WTC11 (cell line): ENCODE measurements at regions not wholly inside any gene's neighbourhood (a gene's known extent, or its start where the extent isn't known, plus 50 kb on each side); places are given as distances from the start of the nearest gene placed in this dataset.
"Not testable (repeated sequence)": the region's sequence is repeated elsewhere in the genome, so short reads cannot be mapped to it uniquely, and the experiment has no call there.

ENCODE experiments used
- ATAC-seq: fragments of 200-7000 bp; cut with Tn5 transposase; 2 replicates; pipeline ENCODE4 v1.10.0; 2021; ENCODE audit warnings: mild to moderate bottlenecking, moderate library complexity
- CTCF ChIA-PET: fragments of 300-600 bp; sonication (Branson Sonifier 250); formaldehyde crosslinking; loops from one replicate; lab custom pipeline; 2021; ENCODE audit warnings: antibody characterized with exemption; lab: Charles Lee
- POLR2A ChIA-PET: fragments of 350-600 bp; sonication (Branson Sonifier 250); formaldehyde crosslinking; loops from one replicate; lab custom pipeline; 2021; ENCODE audit warnings: antibody characterized with exemption; lab: Charles Lee
- DNase-seq: peaks from one replicate; pipeline ENCODE4 v3.0.0; 2021; ENCODE audit warnings: low spot score
- H3K27ac Mint-ChIP-seq: 2 replicates; pipeline ENCODE4 v1.8.0; 2021; ENCODE audit warnings: mixed read lengths
- H3K27me3 Mint-ChIP-seq: 2 replicates; pipeline ENCODE4 v1.8.0; 2021; ENCODE audit warnings: low read depth, mild to moderate bottlenecking, moderate library complexity, mixed read lengths
- H3K36me3 Mint-ChIP-seq: 2 replicates; pipeline ENCODE4 v1.8.0; 2021; ENCODE audit warnings: mixed read lengths
- H3K4me1 Mint-ChIP-seq: 2 replicates; pipeline ENCODE4 v1.8.0; 2022; ENCODE audit warnings: mixed read lengths
- H3K4me3 Mint-ChIP-seq: 2 replicates; pipeline ENCODE4 v1.8.0; 2021; ENCODE audit warnings: mild to moderate bottlenecking, moderate library complexity, mixed read lengths
- H3K9me3 Mint-ChIP-seq: 2 replicates; pipeline ENCODE4 v1.8.0; 2021; ENCODE audit warnings: mixed read lengths
- ATF3 ChIP-seq: sonication (generic); formaldehyde crosslinking; conservative IDR thresholded peaks from 2 replicates; pipeline ENCODE4 v1.8.1; 2022; ENCODE audit warnings: mild to moderate bottlenecking, missing genetic modification reagents
- CREM ChIP-seq: sonication (generic); formaldehyde crosslinking; IDR thresholded peaks from 2 replicates; pipeline ENCODE4 v1.8.1; 2022; ENCODE audit warnings: mild to moderate bottlenecking, missing genetic modification reagents, moderate library complexity
- ELF4 ChIP-seq: sonication (generic); formaldehyde crosslinking; IDR thresholded peaks from 2 replicates; pipeline ENCODE4 v1.8.1; 2022; ENCODE audit warnings: low read depth, mild to moderate bottlenecking, moderate library complexity, missing genetic modification reagents
- FOXK1 ChIP-seq: sonication (generic); formaldehyde crosslinking; IDR thresholded peaks from 2 replicates; pipeline ENCODE4 v1.8.0; 2022; ENCODE audit warnings: mild to moderate bottlenecking, moderate library complexity, missing genetic modification reagents
- GABPB1 ChIP-seq: sonication (generic); formaldehyde crosslinking; IDR thresholded peaks from 2 replicates; pipeline ENCODE4 v1.8.1; 2023; ENCODE audit warnings: mild to moderate bottlenecking, missing genetic modification reagents
- GRHL2 ChIP-seq: fragments of 250-450 bp; sonication (Bioruptor Pico); IDR thresholded peaks from 2 replicates; pipeline ENCODE4 v1.8.0; 2022; ENCODE audit warnings: mild to moderate bottlenecking, moderate library complexity; ENCODE audit not compliant: insufficient replicate concordance, severe bottlenecking
- KAT7 ChIP-seq: sonication (generic); formaldehyde crosslinking; IDR thresholded peaks from 2 replicates; pipeline ENCODE4 v1.8.1; 2023; ENCODE audit warnings: missing genetic modification reagents, mild to moderate bottlenecking, borderline replicate concordance
- MAX ChIP-seq: sonication (generic); formaldehyde crosslinking; IDR thresholded peaks from 2 replicates; pipeline ENCODE4 v1.8.0; 2022; ENCODE audit warnings: mild to moderate bottlenecking, missing genetic modification reagents
- NR1H2 ChIP-seq: sonication (generic); formaldehyde crosslinking; IDR thresholded peaks from 2 replicates; pipeline ENCODE4 v1.9.0; 2021; ENCODE audit warnings: mild to moderate bottlenecking, moderate library complexity, missing genetic modification reagents
- OVOL2 ChIP-seq: fragments of 250-450 bp; sonication (Bioruptor Pico); IDR thresholded peaks from 2 replicates; pipeline ENCODE4 v1.9.0; 2021; ENCODE audit warnings: mild to moderate bottlenecking, borderline replicate concordance
- PRDM15 ChIP-seq: sonication (generic); formaldehyde crosslinking; IDR thresholded peaks from 2 replicates; pipeline ENCODE4 v1.8.0; 2022; ENCODE audit warnings: missing genetic modification reagents
- STAT6 ChIP-seq: sonication (generic); formaldehyde crosslinking; conservative IDR thresholded peaks from 2 replicates; pipeline ENCODE4 v1.8.1; 2023; ENCODE audit warnings: mild to moderate bottlenecking, low read depth, missing genetic modification reagents, moderate library complexity
- ZBTB43 ChIP-seq: sonication (generic); formaldehyde crosslinking; IDR thresholded peaks from 2 replicates; pipeline ENCODE4 v1.8.1; 2023; ENCODE audit warnings: mild to moderate bottlenecking, missing genetic modification reagents
- ZMAT4 ChIP-seq: fragments of 250-450 bp; sonication (Bioruptor Pico); IDR thresholded peaks from 2 replicates; pipeline ENCODE4 v1.9.0; 2021; ENCODE audit warnings: mild to moderate bottlenecking
- ZNF232 ChIP-seq: sonication (generic); formaldehyde crosslinking; IDR thresholded peaks from 2 replicates; pipeline ENCODE4 v1.8.0; 2022; ENCODE audit warnings: mild to moderate bottlenecking, missing genetic modification reagents
- ZNF416 ChIP-seq: fragments of 250-450 bp; sonication (Bioruptor Pico); IDR thresholded peaks from 2 replicates; pipeline ENCODE4 v1.9.0; 2021; ENCODE audit warnings: mild to moderate bottlenecking, inconsistent platforms

GRCh38 chr10:100664316-100665149, 80.8 kb upstream of the PAX2 start:
- ChIA-PET POLR2A (interaction anchor here (0.6 kb wide), 1 partner anchor 53 kb away, joined by 4 read pairs; no protein-coding TSS in a partner anchor), CTCF (interaction anchor here (0.6 to 1.0 kb wide), 2 partner anchors 34 to 43 kb away, joined by 4 to 5 read pairs; no protein-coding TSS in a partner anchor)
- Mint-ChIP-seq H3K36me3 (no peaks in the 10 kb centered on the region), H3K9me3 (no peaks in the 10 kb centered on the region), H3K4me1 (peaks cover 49% of the 10 kb centered on the region), H3K27me3 (peaks cover 53% of the 10 kb centered on the region), H3K27ac (no peak overlapping the region), H3K4me3 (no peak overlapping the region)
- TF ChIP-seq CREM (CRISPR knock-in tag) (no peak), OVOL2 (no peak), ELF4 (no peak), ZBTB43 (no peak), PRDM15 (CRISPR knock-in tag) (no peak), GRHL2 (CRISPR knock-in tag) (no peak), ATF3 (CRISPR knock-in tag) (no peak), MAX (CRISPR knock-in tag) (no peak)
- DNase-seq = no peak
- no peak for ATAC-seq

- H3K36me3 Mint-ChIP-seq, DNase-seq, POLR2A ChIA-PET, H3K4me3 Mint-ChIP-seq, ATAC-seq, H3K9me3 Mint-ChIP-seq, H3K27ac Mint-ChIP-seq, CTCF ChIA-PET: not testable (repeated sequence)
- Mint-ChIP-seq H3K27me3 (peaks cover 52% of the 10 kb centered on the region), H3K4me1 (peaks cover 45% of the 10 kb centered on the region)
These were observed 78.7 kb upstream of the PAX2 start for GRCh38 chr10:100666634-100667033.

- no peak overlapping the region for H3K27ac Mint-ChIP-seq
- H3K4me3 Mint-ChIP-seq = no peak overlapping the region
- ATAC-seq (no peak), DNase-seq (no peak)
- CTCF ChIA-PET = interaction anchor here (0.8 to 1.1 kb wide), 3 partner anchors 19 to 209 kb away, joined by 3 to 4 read pairs (median 3); no protein-coding TSS in a partner anchor
- peaks cover 60% of the 10 kb centered on the region for H3K27me3 Mint-ChIP-seq
- H3K36me3 Mint-ChIP-seq = no peaks in the 10 kb centered on the region
- H3K9me3 Mint-ChIP-seq = no peaks in the 10 kb centered on the region
- POLR2A ChIA-PET = no interaction called here
- peaks cover 28% of the 10 kb centered on the region for H3K4me1 Mint-ChIP-seq
- TF ChIP-seq KAT7 (CRISPR knock-in tag) = no peak
- no peak for TF ChIP-seq ZNF416 (CRISPR knock-in tag)
- no peak for TF ChIP-seq ZMAT4 (CRISPR knock-in tag)
- no peak for TF ChIP-seq ZNF232 (CRISPR knock-in tag)
- no peak for TF ChIP-seq FOXK1 (CRISPR knock-in tag)
- no peak for TF ChIP-seq STAT6
- no peak for TF ChIP-seq PRDM15 (CRISPR knock-in tag)
- no peak for TF ChIP-seq NR1H2 (CRISPR knock-in tag)
- no peak for TF ChIP-seq GABPB1 (CRISPR knock-in tag)
These were observed 75.8 kb upstream of the PAX2 start for GRCh38 chr10:100669616-100670015.
